Fibroblast of lung (primary cell): ENCODE measurements at regions not wholly inside any gene's neighbourhood (a gene's known extent, or its start where the extent isn't known, plus 50 kb on each side); places are given as distances from the start of the nearest gene placed in this dataset.

ENCODE experiments used
- DNase-seq, 2 donors: peaks; one replicate each; pipeline versions ENCODE4 v3.0.0 to v3.0.0-alpha.2; 2010; ENCODE audit warnings: low read depth in 2 of 2
- H2AFZ ChIP-seq: 2 replicates; pipeline ENCODE4 v1.5.1; 2012; ENCODE audit warnings: low read length, control low read depth, inconsistent platforms
- H3K27ac ChIP-seq: 2 replicates; pipeline ENCODE4 v1.5.1; 2011; ENCODE audit warnings: low read length, control low read depth; ENCODE audit not compliant: insufficient read depth
- H3K27me3 ChIP-seq: 2 replicates; pipeline ENCODE4 v1.5.1; 2011; ENCODE audit warnings: mild to moderate bottlenecking, low read length; ENCODE audit not compliant: control insufficient read depth, insufficient read depth
- H3K36me3 ChIP-seq: 2 replicates; pipeline ENCODE4 v1.5.1; 2011; ENCODE audit warnings: low read length; ENCODE audit not compliant: control insufficient read depth, insufficient read depth
- H3K4me1 ChIP-seq: 2 replicates; pipeline ENCODE4 v1.5.1; 2011; ENCODE audit warnings: low read length; ENCODE audit not compliant: control insufficient read depth, insufficient read depth; ENCODE audit errors: extremely low read depth
- H3K4me2 ChIP-seq: 2 replicates; pipeline ENCODE4 v1.5.1; 2011; ENCODE audit warnings: low read length, control low read depth; ENCODE audit not compliant: insufficient read depth; ENCODE audit errors: extremely low read depth
- H3K4me3 ChIP-seq, 4 experiments: fragments of 200-600 bp in 1 of 4; sonication (generic) in 1 of 4; replicated peaks in 1 of 4; 2 replicates each; pipeline ENCODE4 v1.5.1; 2011 to 2016; ENCODE audit warnings: low read length in 4 of 4, low read depth in 3 of 4, mild to moderate bottlenecking in 3 of 4, control low read depth in 2 of 4, inconsistent platforms in 1 of 4, mixed read lengths in 1 of 4; ENCODE audit not compliant: insufficient read depth in 1 of 4; ENCODE audit errors: control extremely low read depth in 1 of 4
- H3K79me2 ChIP-seq: 2 replicates; pipeline ENCODE4 v1.5.1; 2012; ENCODE audit warnings: mild to moderate bottlenecking, low read length, inconsistent platforms; ENCODE audit not compliant: control insufficient read depth, insufficient read depth
- H3K9ac ChIP-seq: 2 replicates; pipeline ENCODE4 v1.5.1; 2011; ENCODE audit warnings: mild to moderate bottlenecking, low read length, control low read depth; ENCODE audit not compliant: insufficient read depth
- H3K9me3 ChIP-seq: 2 replicates; pipeline ENCODE4 v1.5.1; 2012; ENCODE audit warnings: low read depth, low read length; ENCODE audit not compliant: control insufficient read depth, insufficient read depth
- H4K20me1 ChIP-seq: 2 replicates; pipeline ENCODE4 v1.5.1; 2011; ENCODE audit warnings: low read length; ENCODE audit not compliant: control insufficient read depth, insufficient read depth; ENCODE audit errors: extremely low read depth
- EZH2 ChIP-seq: IDR thresholded peaks from 2 replicates; pipeline ENCODE4 v1.5.1; 2012; ENCODE audit warnings: low read length, control low read depth, mild to moderate bottlenecking; ENCODE audit errors: missing control alignments
- TF ChIP-seq, protein P1 (sequence below), 2 donors: IDR thresholded peaks in 1 of 2; conservative IDR thresholded peaks in 1 of 2; 1 replicate in 1 of 2; 2 replicates in 1 of 2; pipeline ENCODE4 v1.5.1; 2011 to 2012; ENCODE audit warnings: low read length in 2 of 2, control low read depth in 1 of 2, inconsistent platforms in 1 of 2, low read depth in 1 of 2, mild to moderate bottlenecking in 1 of 2

GRCh38 chr10:83965473-83965872 lies 173.8 kb upstream of the GHITM start:
- H3K36me3 ChIP-seq = no peaks in the 10 kb centered on the region
- H4K20me1 ChIP-seq = no peaks in the 10 kb centered on the region
- H3K4me3 ChIP-seq = no peak overlapping the region
- no peaks in the 10 kb centered on the region for H3K9me3 ChIP-seq
- DNase-seq = no peak
- no peak overlapping the region for H3K4me2 ChIP-seq
- no peaks in the 10 kb centered on the region for H3K79me2 ChIP-seq
- no peak for TF ChIP-seq EZH2
- TF ChIP-seq, protein P1, sequence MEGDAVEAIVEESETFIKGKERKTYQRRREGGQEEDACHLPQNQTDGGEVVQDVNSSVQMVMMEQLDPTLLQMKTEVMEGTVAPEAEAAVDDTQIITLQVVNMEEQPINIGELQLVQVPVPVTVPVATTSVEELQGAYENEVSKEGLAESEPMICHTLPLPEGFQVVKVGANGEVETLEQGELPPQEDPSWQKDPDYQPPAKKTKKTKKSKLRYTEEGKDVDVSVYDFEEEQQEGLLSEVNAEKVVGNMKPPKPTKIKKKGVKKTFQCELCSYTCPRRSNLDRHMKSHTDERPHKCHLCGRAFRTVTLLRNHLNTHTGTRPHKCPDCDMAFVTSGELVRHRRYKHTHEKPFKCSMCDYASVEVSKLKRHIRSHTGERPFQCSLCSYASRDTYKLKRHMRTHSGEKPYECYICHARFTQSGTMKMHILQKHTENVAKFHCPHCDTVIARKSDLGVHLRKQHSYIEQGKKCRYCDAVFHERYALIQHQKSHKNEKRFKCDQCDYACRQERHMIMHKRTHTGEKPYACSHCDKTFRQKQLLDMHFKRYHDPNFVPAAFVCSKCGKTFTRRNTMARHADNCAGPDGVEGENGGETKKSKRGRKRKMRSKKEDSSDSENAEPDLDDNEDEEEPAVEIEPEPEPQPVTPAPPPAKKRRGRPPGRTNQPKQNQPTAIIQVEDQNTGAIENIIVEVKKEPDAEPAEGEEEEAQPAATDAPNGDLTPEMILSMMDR (conservative IDR thresholded peaks at IDR 0.05 in 1 of 2, IDR thresholded peaks at IDR 0.05 in 1 of 2; ENCODE audit: low read depth in 1 of 2, low read length in 2 of 2) = no peak
- no peak overlapping the region for H2AFZ ChIP-seq
- no peaks in the 10 kb centered on the region for H3K4me1 ChIP-seq
- H3K27me3 ChIP-seq = no peaks in the 10 kb centered on the region
- H3K27ac ChIP-seq = no peak overlapping the region
- no peak overlapping the region for H3K9ac ChIP-seq

DNA sequence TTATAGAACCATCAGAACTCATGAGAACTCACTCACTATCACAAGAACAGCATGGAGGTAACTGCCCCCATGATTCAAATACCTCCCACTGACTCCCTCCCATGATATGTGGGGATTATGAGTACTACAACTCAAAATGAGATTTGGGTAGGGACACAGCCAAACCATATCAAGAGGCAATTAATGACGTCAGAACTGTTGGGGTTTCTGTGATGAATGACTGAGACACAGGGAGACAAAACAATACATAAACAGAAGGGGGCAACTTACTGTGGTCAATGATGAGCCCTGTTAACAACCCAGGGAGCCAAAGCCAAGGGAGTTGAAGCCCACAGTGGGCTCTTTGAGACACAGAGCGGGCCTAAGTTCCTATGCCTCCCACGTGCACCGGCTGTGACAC lies 171.3 kb upstream of the GHITM start:
- no peaks in the 10 kb centered on the region for H3K36me3 ChIP-seq
- no peaks in the 10 kb centered on the region for H3K4me1 ChIP-seq
- no peak for TF ChIP-seq EZH2
- TF ChIP-seq, protein P1 (conservative IDR thresholded peaks at IDR 0.05 in 1 of 2, IDR thresholded peaks at IDR 0.05 in 1 of 2; ENCODE audit: low read depth in 1 of 2, low read length in 2 of 2) = no peak
- H2AFZ ChIP-seq = no peak overlapping the region
- H3K4me2 ChIP-seq = no peak overlapping the region
- no peaks in the 10 kb centered on the region for H3K27me3 ChIP-seq
- H3K9ac ChIP-seq = no peak overlapping the region
- H3K79me2 ChIP-seq = no peaks in the 10 kb centered on the region
- no peak overlapping the region for H3K27ac ChIP-seq
- no peak overlapping the region for H3K4me3 ChIP-seq
- no peaks in the 10 kb centered on the region for H3K9me3 ChIP-seq
- no peaks in the 10 kb centered on the region for H4K20me1 ChIP-seq
- DNase-seq = no peak

GRCh38 chr10:83978681-83979383 lies 160.5 kb upstream of the GHITM start:
- H3K79me2 ChIP-seq = no peaks in the 10 kb centered on the region
- no peaks in the 10 kb centered on the region for H3K9me3 ChIP-seq
- H4K20me1 ChIP-seq = no peaks in the 10 kb centered on the region
- no peak overlapping the region for H3K27ac ChIP-seq
- no peaks in the 10 kb centered on the region for H3K36me3 ChIP-seq
- TF ChIP-seq EZH2 = no peak
- TF ChIP-seq, protein P1 (conservative IDR thresholded peaks at IDR 0.05 in 1 of 2, IDR thresholded peaks at IDR 0.05 in 1 of 2; ENCODE audit: low read depth in 1 of 2, low read length in 2 of 2) = no peak
- no peak for DNase-seq
- H3K4me2 ChIP-seq = no peak overlapping the region
- no peaks in the 10 kb centered on the region for H3K4me1 ChIP-seq
- no peak overlapping the region for H2AFZ ChIP-seq
- H3K27me3 ChIP-seq = no peaks in the 10 kb centered on the region
- H3K4me3 ChIP-seq = no peak overlapping the region
- H3K9ac ChIP-seq = no peak overlapping the region
